HEK293 (cell line): ENCODE measurements at regions not wholly inside any gene's neighbourhood (a gene's known extent, or its start where the extent isn't known, plus 50 kb on each side); places are given as distances from the start of the nearest gene placed in this dataset.

Experiments used
- SP7 ChIP-seq: fragments of 450-650 bp; formaldehyde crosslinking; IDR thresholded peaks from 2 replicates; pipeline ENCODE4 v1.5.1; 2016; ENCODE audit warnings: missing biosample characterization, missing genetic modification characterization
- TF ChIP-seq, protein P1 (sequence below): fragments of 450-650 bp; formaldehyde crosslinking; IDR thresholded peaks from 2 replicates; pipeline ENCODE4 v1.5.1; 2016; ENCODE audit warnings: missing biosample characterization, missing genetic modification characterization

DNA sequence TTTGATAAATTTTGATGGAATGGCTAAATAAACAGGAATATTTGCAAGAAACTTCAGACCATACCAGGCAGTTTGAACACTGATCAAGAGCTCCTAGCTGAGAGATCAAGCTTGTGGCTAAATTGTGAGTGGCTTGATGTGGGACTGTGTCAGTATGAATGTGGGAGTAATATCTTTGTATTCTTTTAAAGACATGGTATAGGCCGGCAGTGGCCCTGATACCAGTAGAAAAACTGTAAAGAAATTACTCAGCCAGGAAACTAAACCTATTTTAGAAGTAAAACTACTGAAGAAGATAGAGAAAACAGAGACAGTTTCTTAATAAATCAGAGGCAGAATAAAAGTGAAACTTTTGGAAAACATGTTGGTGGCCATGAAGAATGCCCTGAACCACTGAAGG, 608.4 kb upstream of the SYNCRIP start:
- no peak for TF ChIP-seq SP7 (tag by site-specific recombination)
- TF ChIP-seq, protein P1, sequence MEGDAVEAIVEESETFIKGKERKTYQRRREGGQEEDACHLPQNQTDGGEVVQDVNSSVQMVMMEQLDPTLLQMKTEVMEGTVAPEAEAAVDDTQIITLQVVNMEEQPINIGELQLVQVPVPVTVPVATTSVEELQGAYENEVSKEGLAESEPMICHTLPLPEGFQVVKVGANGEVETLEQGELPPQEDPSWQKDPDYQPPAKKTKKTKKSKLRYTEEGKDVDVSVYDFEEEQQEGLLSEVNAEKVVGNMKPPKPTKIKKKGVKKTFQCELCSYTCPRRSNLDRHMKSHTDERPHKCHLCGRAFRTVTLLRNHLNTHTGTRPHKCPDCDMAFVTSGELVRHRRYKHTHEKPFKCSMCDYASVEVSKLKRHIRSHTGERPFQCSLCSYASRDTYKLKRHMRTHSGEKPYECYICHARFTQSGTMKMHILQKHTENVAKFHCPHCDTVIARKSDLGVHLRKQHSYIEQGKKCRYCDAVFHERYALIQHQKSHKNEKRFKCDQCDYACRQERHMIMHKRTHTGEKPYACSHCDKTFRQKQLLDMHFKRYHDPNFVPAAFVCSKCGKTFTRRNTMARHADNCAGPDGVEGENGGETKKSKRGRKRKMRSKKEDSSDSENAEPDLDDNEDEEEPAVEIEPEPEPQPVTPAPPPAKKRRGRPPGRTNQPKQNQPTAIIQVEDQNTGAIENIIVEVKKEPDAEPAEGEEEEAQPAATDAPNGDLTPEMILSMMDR (tag by site-specific recombination), result no peak
